ENCODE measurements at regions not wholly inside any gene's neighbourhood (a gene's known extent, or its start where the extent isn't known, plus 50 kb on each side); places are given as distances from the start of the nearest gene placed in this dataset.

DNA sequence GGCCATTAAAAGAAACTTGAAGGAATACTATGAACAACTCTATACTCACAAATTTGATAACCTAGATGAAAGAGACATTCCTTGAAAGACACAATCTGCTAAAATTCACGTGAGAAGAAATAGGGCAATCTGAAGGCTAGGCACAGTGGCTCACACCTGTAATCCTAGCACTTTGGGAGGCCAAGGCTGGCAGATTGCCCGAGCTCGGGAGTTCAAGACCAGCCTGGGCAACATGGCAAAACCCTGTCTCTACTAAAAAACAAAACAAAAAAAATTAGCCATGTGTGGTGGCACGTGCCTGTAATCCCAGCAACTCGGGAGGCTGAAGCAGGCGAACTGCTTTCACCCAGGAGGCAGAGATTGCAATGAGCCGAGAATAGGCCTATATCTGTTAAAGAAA lies 104.8 kb downstream of the HES1 start:
- Histone ChIP-seq H3K27ac (no peak overlapping the region), H3K9me3 (no peaks in the 10 kb centered on the region), H3K36me3 (no peaks in the 10 kb centered on the region), H3K4me3 (ENCODE audit: low read depth in 1 of 2, low read length in 1 of 2) (no peak overlapping the region), H3K4me1 (ENCODE audit: control insufficient read depth in 1 of 2, insufficient read depth in 1 of 2, low read depth in 1 of 2, low read length in 1 of 2) (peaks cover 2 to 3% of the 10 kb centered on the region in 2 experiments), H3K27me3 (no peaks in the 10 kb centered on the region)
- no peak for TF ChIP-seq CTCF (IDR thresholded peaks at IDR 0.05)

GRCh38 chr3:194243172-194243837 lies 107.4 kb downstream of the HES1 start:
- H3K9me3 ChIP-seq = no peaks in the 10 kb centered on the region
- H3K4me3 ChIP-seq (ENCODE audit: low read depth in 1 of 2, low read length in 1 of 2) = no peak overlapping the region
- H3K27me3 ChIP-seq = no peaks in the 10 kb centered on the region
- peaks cover 21 to 22% of the 10 kb centered on the region in 2 experiments for H3K4me1 ChIP-seq (ENCODE audit: control insufficient read depth in 1 of 2, insufficient read depth in 1 of 2, low read depth in 1 of 2, low read length in 1 of 2)
- no peaks in the 10 kb centered on the region for H3K36me3 ChIP-seq
- TF ChIP-seq CTCF (IDR thresholded peaks at IDR 0.05) = no peak
- no peak overlapping the region for H3K27ac ChIP-seq

GRCh38 chr3:194244167-194244566 lies 107.0 kb downstream of the CPN2 start:
- Histone ChIP-seq H3K4me1 (ENCODE audit: control insufficient read depth in 1 of 2, insufficient read depth in 1 of 2, low read depth in 1 of 2, low read length in 1 of 2) (peaks cover 21 to 22% of the 10 kb centered on the region in 2 experiments), H3K27me3 (peaks cover 3% of the 10 kb centered on the region), H3K4me3 (ENCODE audit: low read depth in 1 of 2, low read length in 1 of 2) (no peak overlapping the region), H3K27ac (no peak overlapping the region), H3K9me3 (no peaks in the 10 kb centered on the region), H3K36me3 (no peaks in the 10 kb centered on the region)
- TF ChIP-seq CTCF (IDR thresholded peaks at IDR 0.05) = no peak

DNA sequence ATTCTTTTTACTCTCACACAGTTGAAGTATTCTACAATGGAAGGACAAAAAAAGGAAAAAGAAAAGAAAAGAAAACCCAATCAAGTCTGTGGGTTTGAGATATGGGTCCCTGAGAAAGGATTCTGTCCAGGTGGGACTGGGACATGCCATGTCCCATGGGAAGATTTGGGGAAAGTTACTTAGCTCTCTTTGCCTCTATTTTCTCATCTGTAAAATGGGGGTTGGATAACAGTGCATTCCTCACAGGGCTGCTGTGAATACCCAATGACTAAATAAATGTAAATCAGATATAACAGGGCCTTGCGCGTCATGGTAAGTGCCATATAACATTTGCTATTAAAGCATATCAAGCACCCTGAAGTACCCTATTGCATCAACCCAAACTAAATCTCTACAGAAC lies 105.7 kb downstream of the CPN2 start:
- peaks cover 21 to 22% of the 10 kb centered on the region in 2 experiments for H3K4me1 ChIP-seq (ENCODE audit: control insufficient read depth in 1 of 2, insufficient read depth in 1 of 2, low read depth in 1 of 2, low read length in 1 of 2)
- H3K36me3 ChIP-seq = no peaks in the 10 kb centered on the region
- no peaks in the 10 kb centered on the region for H3K9me3 ChIP-seq
- peaks cover 16% of the 10 kb centered on the region for H3K27me3 ChIP-seq
- H3K27ac ChIP-seq = no peak overlapping the region
- no peak overlapping the region for H3K4me3 ChIP-seq (ENCODE audit: low read depth in 1 of 2, low read length in 1 of 2)
- no peak for TF ChIP-seq CTCF (IDR thresholded peaks at IDR 0.05)

- no peak overlapping the region for H3K27ac ChIP-seq
- no peak for TF ChIP-seq CTCF (IDR thresholded peaks at IDR 0.05)
- H3K4me3 ChIP-seq (ENCODE audit: low read depth in 1 of 2, low read length in 1 of 2) = no peak overlapping the region
- H3K4me1 ChIP-seq (ENCODE audit: control insufficient read depth in 1 of 2, insufficient read depth in 1 of 2, low read depth in 1 of 2, low read length in 1 of 2) = peaks cover 21 to 22% of the 10 kb centered on the region in 2 experiments
- peaks cover 22% of the 10 kb centered on the region for H3K27me3 ChIP-seq
- no peaks in the 10 kb centered on the region for H3K9me3 ChIP-seq
- no peaks in the 10 kb centered on the region for H3K36me3 ChIP-seq
Measured at GRCh38 chr3:194245975-194246561, 105.1 kb downstream of the CPN2 start.

Measured in neutrophil (primary cell).